Ovary (tissue), 3 donors: ENCODE measurements at regions not wholly inside any gene's neighbourhood (a gene's known extent, or its start where the extent isn't known, plus 50 kb on each side); places are given as distances from the start of the nearest gene placed in this dataset.

Experiments used
- CTCF ChIP-seq, 3 donors: fragments of 450-650 bp in 2 of 3; fragments of 200-600 bp in 1 of 3; IDR thresholded peaks; one replicate each; pipeline versions ENCODE4 v1.5.1 to v1.8.0; 2016 to 2022; ENCODE audit warnings: antibody characterized with exemption in 3 of 3, mild to moderate bottlenecking in 1 of 3
- EP300 ChIP-seq: sonication (generic); formaldehyde crosslinking; IDR thresholded peaks from one replicate; pipeline ENCODE4 v1.6.1; 2017; ENCODE audit warnings: antibody characterized with exemption
- POLR2A ChIP-seq: fragments of 450-650 bp; IDR thresholded peaks from one replicate; pipeline ENCODE4 v1.6.1; 2017; ENCODE audit warnings: antibody characterized with exemption, mild to moderate bottlenecking, moderate library complexity
- donor health status: DM: no; HTN: no; CAD: no.

GRCh38 chr12:114275086-114275485 lies 130.9 kb downstream of the TBX5 start:
- TF ChIP-seq CTCF (IDR thresholded peaks at IDR 0.05) (no peak), POLR2A (no peak), EP300 (no peak)
